Keratinocyte (primary cell): ENCODE measurements at regions not wholly inside any gene's neighbourhood (a gene's known extent, or its start where the extent isn't known, plus 50 kb on each side); places are given as distances from the start of the nearest gene placed in this dataset.

Experiments
- DNase-seq: peaks from one replicate; pipeline ENCODE4 v3.0.0-alpha.2; 2011; ENCODE audit warnings: low read depth, missing footprints, low spot score
- FAIRE-seq: peaks from 2 replicates; lab custom pipeline; 2011; peaks lifted over from hg19 to GRCh38; lab: Jason Lieb, UNC
- H2AFZ ChIP-seq: 2 replicates; pipeline ENCODE4 v1.6.0; 2012; ENCODE audit warnings: low read length, control low read depth, inconsistent platforms; ENCODE audit not compliant: control insufficient read depth
- H3K27ac ChIP-seq: 2 replicates; pipeline ENCODE4 v1.5.1; 2011; ENCODE audit warnings: low read length; ENCODE audit not compliant: control insufficient read depth, insufficient read depth
- H3K27me3 ChIP-seq: 3 replicates; pipeline ENCODE4 v1.6.0; 2011; ENCODE audit warnings: low read length; ENCODE audit not compliant: control insufficient read depth, insufficient read depth; ENCODE audit errors: extremely low read depth
- H3K36me3 ChIP-seq, 2 experiments: 2 replicates in 1 of 2; 3 replicates in 1 of 2; pipeline ENCODE4 v1.5.1; 2011; ENCODE audit warnings: low read length in 2 of 2, mild to moderate bottlenecking in 1 of 2; ENCODE audit not compliant: control insufficient read depth in 2 of 2, insufficient read depth in 2 of 2; ENCODE audit errors: extremely low read depth in 1 of 2
- H3K4me1 ChIP-seq: 3 replicates; pipeline ENCODE4 v1.5.1; 2011; ENCODE audit warnings: low read length; ENCODE audit not compliant: control insufficient read depth, insufficient read depth; ENCODE audit errors: extremely low read depth
- H3K4me2 ChIP-seq: 3 replicates; pipeline ENCODE4 v1.6.0; 2011; ENCODE audit warnings: low read depth, low read length; ENCODE audit not compliant: control insufficient read depth, insufficient read depth; ENCODE audit errors: extremely low read depth
- H3K4me3 ChIP-seq, 3 experiments: fragments of 200-600 bp in 1 of 3; sonication (generic) in 1 of 3; 2 replicates in 2 of 3; 3 replicates in 1 of 3; pipeline ENCODE4 v1.5.1; 2011 to 2016; ENCODE audit warnings: low read length in 3 of 3, mild to moderate bottlenecking in 3 of 3, control low read depth in 2 of 3, inconsistent platforms in 1 of 3, low read depth in 1 of 3, mixed read lengths in 1 of 3, mixed run types in 1 of 3, moderate library complexity in 1 of 3; ENCODE audit not compliant: control insufficient read depth in 2 of 3, insufficient read depth in 2 of 3; ENCODE audit errors: extremely low read depth in 1 of 3
- H3K79me2 ChIP-seq: 2 replicates; pipeline ENCODE4 v1.6.0; 2012; ENCODE audit warnings: low read length; ENCODE audit not compliant: control insufficient read depth, insufficient read depth
- H3K9ac ChIP-seq: 3 replicates; pipeline ENCODE4 v1.6.0; 2011; ENCODE audit warnings: low read length; ENCODE audit not compliant: control insufficient read depth, insufficient read depth; ENCODE audit errors: extremely low read depth
- H3K9me1 ChIP-seq: 3 replicates; pipeline ENCODE4 v1.6.0; 2011; ENCODE audit warnings: low read length; ENCODE audit not compliant: control insufficient read depth, insufficient read depth; ENCODE audit errors: extremely low read depth
- H3K9me3 ChIP-seq: 2 replicates; pipeline ENCODE4 v1.5.1; 2012; ENCODE audit warnings: low read depth, low read length; ENCODE audit not compliant: control insufficient read depth
- H4K20me1 ChIP-seq: 3 replicates; pipeline ENCODE4 v1.6.0; 2011; ENCODE audit warnings: low read length; ENCODE audit not compliant: control insufficient read depth, insufficient read depth; ENCODE audit errors: extremely low read depth
- CTCF ChIP-seq, 3 experiments: IDR thresholded peaks in 1 of 3; conservative IDR thresholded peaks in 1 of 3; optimal IDR thresholded peaks in 1 of 3; 2 replicates in 2 of 3; 3 replicates in 1 of 3; pipeline versions ENCODE3 to v1.5.1; 2011; ENCODE audit warnings: low read length in 3 of 3, mild to moderate bottlenecking in 3 of 3, moderate library complexity in 2 of 3, control low read depth in 1 of 3, inconsistent platforms in 1 of 3; ENCODE audit not compliant: insufficient read depth in 2 of 3; ENCODE audit errors: extremely low read depth in 1 of 3
- EZH2 ChIP-seq: IDR thresholded peaks from one replicate; pipeline ENCODE4 v1.6.1; 2012; ENCODE audit warnings: inconsistent platforms, mild to moderate bottlenecking, low read length, moderate library complexity
- dilution Hi-C: fragments of 300-500 bp; cut with MboI; formaldehyde crosslinking; loops from one replicate; pipeline ENCODE4 v1.7.0; 2020; ENCODE audit warnings: low sequenced_read_pairs; ENCODE audit not compliant: extremely low pct_ligation_motif_present

- Histone ChIP-seq H3K9me1 (no peaks in the 10 kb centered on the region), H3K9me3 (no peaks in the 10 kb centered on the region), H2AFZ (no peak overlapping the region), H3K9ac (no peak overlapping the region), H3K36me3 (no peaks in the 10 kb centered on the region), H4K20me1 (no peaks in the 10 kb centered on the region), H3K79me2 (no peaks in the 10 kb centered on the region), H3K27me3 (no peaks in the 10 kb centered on the region), H3K4me2 (no peak overlapping the region), H3K27ac (no peak overlapping the region), H3K4me3 (no peak overlapping the region), H3K4me1 (no peaks in the 10 kb centered on the region)
- dilution Hi-C loops, result no loop called here
- FAIRE-seq (no peak), DNase-seq (no peak)
- TF ChIP-seq EZH2, result no peak
- no peak for TF ChIP-seq CTCF (optimal IDR thresholded peaks at IDR 0.05 in 1 of 3, IDR thresholded peaks at IDR 0.05 in 1 of 3, conservative IDR thresholded peaks at IDR 0.05 in 1 of 3; ENCODE audit: extremely low read depth in 1 of 3, insufficient read depth in 2 of 3, low read length in 3 of 3)
Measured at GRCh38 chr15:46467041-46467440, 832.2 kb downstream of the SQOR start.

GRCh38 chr15:46471096-46471495 is 836.3 kb downstream of the SQOR start:
- no peak overlapping the region for H2AFZ ChIP-seq
- no peak for FAIRE-seq
- H4K20me1 ChIP-seq, result no peaks in the 10 kb centered on the region
- H3K9ac ChIP-seq, result no peak overlapping the region
- no peaks in the 10 kb centered on the region for H3K9me1 ChIP-seq
- no peaks in the 10 kb centered on the region for H3K27me3 ChIP-seq
- no peak overlapping the region for H3K4me2 ChIP-seq
- no peaks in the 10 kb centered on the region for H3K79me2 ChIP-seq
- no peaks in the 10 kb centered on the region for H3K4me1 ChIP-seq
- no peaks in the 10 kb centered on the region for H3K9me3 ChIP-seq
- no peak overlapping the region for H3K4me3 ChIP-seq
- no peak for TF ChIP-seq EZH2
- no peak for TF ChIP-seq CTCF (optimal IDR thresholded peaks at IDR 0.05 in 1 of 3, IDR thresholded peaks at IDR 0.05 in 1 of 3, conservative IDR thresholded peaks at IDR 0.05 in 1 of 3; ENCODE audit: extremely low read depth in 1 of 3, insufficient read depth in 2 of 3, low read length in 3 of 3)
- dilution Hi-C loops, result no loop called here
- H3K27ac ChIP-seq, result no peak overlapping the region
- DNase-seq, result no peak
- no peaks in the 10 kb centered on the region for H3K36me3 ChIP-seq
